NCI-H2107 treated with DMSO at 0.1 percent for 48 hours (cell line): ENCODE measurements at regions not wholly inside any gene's neighbourhood (a gene's known extent, or its start where the extent isn't known, plus 50 kb on each side); places are given as distances from the start of the nearest gene placed in this dataset.
"Not testable (repeated sequence)": the region's sequence is repeated elsewhere in the genome, so short reads cannot be mapped to it uniquely, and the experiment has no call there.

Source experiments
- DNase-seq: peaks from one replicate; lab custom pipeline; 2025; ENCODE audit not compliant: unreplicated experiment; lab: John Stamatoyannopoulos, UW

GRCh38 chr10:55183993-55184392 is 383.0 kb upstream of the PCDH15 start:
- no peak for DNase-seq

DNA sequence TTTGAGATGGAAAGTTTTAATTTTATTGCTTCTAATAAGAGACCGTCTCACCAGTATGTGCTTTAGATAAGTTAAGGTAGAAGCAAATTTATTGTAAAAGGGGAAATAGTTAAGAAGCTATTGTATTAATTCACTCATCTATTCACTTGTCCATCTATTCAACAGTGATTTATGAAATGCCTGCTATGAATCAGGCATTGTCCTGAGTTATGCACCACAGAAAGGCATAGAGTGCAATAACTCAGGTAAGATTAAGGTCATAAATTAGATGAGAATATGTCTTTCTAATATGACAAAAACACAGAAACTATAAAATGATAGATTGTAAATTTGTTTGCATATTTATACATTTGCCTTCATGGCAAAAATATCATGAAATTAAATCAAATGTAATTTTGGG is 379.3 kb upstream of the PCDH15 start:
- DNase-seq: no peak

DNA sequence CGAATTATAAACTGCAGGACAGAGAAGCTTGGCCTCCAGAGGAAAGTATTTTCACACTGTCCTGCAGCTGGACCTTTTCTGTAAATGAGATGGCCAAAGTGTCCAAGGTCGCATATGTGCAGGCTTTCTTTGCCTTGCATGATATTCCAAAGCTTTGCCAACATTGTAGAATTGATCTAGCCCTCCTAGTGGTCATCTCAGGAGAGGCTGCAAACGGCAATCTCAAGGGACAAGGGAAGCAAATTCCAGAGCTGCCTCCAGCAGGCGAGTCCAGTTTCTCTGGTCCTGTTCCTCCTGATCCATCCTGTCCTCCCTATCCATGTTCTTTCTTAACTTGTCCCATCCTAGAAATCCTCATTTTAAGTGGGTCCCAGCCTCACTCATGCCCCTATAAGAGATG is 373.4 kb upstream of the PCDH15 start:
- no peak for DNase-seq

DNA sequence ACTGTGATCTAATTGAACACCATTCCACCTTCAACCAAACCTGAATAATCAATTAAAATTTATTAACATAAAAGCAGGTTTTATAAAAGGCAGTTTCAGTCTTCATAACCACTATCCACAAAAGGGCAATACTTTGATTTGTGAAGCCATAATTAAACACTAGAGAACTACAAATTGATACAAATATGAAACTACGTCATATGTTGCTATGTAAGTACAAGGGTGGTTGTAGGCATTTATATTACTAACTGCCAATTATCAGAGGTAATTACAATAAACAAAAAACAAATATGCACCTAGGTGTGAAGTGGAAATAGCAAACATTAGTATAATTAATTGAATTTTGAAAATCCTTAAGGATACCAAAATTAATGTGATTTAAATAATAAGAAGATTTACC is 368.5 kb upstream of the PCDH15 start:
- DNase-seq: no peak

GRCh38 chr10:55168343-55168742 is 367.3 kb upstream of the PCDH15 start:
- DNase-seq: no peak

GRCh38 chr10:55163388-55163979 is 362.5 kb upstream of the PCDH15 start:
- no peak for DNase-seq

DNA sequence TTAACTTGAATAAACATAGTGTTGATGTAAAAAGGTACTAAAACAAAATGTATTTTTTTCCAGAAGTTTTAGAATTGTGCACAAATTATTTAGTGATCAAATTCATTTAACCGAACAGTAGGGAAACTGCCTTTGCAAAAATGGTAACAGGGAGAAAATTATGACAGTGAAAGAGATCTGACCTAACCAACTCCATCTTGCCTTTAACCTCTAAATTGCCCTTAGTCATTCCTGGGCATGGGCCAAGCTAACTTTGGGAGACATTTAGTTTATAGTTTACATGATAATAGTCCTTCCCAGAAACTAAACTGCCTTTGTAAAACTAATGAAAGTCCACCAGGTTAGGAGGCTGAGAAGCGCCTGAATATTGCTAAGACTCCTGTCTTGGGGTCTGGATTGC is 361.3 kb upstream of the PCDH15 start:
- DNase-seq: not testable (repeated sequence)

GRCh38 chr10:55160655-55161283 is 359.7 kb upstream of the PCDH15 start:
- DNase-seq: no peak

GRCh38 chr10:55158633-55159032 is 357.6 kb upstream of the PCDH15 start:
- no peak for DNase-seq

DNA sequence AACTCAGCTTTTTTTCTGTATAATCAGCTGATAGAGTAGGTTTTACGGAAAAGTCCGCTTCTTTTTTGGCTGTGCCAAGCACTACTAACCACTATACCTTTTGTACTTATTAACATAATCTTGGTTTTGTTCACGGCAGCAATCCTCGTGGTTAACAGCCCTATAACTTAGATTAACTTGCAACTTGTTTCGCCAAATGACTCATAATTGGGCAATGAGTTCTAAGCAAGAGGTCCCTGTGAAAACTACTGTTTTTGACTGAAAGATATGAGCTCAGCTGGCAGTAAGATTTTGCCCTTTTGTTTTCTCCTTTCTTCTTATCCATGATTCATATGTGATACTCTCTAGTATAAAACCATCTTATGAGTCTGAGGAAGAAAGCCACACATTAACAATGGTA is 345.0 kb upstream of the PCDH15 start:
- no peak for DNase-seq

DNA sequence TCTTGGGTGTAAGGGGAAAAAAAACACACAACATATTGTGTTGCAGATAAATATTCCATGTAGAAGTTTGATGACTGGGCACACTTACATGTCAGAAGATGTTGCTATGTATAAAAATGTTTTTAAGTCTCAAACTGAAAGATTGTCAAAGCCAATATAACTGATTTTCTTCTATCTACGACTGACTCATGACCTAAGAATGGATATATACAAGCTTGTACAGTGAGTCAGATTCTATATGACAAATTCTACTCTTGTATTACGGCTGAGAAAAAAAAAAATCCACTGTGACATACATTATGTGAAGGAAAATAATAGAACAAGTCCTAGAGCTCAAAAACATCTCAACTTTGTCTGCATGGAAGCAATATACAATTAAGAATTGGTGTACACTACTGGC is 343.0 kb upstream of the PCDH15 start:
- DNase-seq: no peak

- no peak for DNase-seq
Measured at GRCh38 chr10:55141892-55142291, 340.9 kb upstream of the PCDH15 start.

- no peak for DNase-seq
Measured at GRCh38 chr10:55137063-55137462, 336.0 kb upstream of the PCDH15 start.

DNA sequence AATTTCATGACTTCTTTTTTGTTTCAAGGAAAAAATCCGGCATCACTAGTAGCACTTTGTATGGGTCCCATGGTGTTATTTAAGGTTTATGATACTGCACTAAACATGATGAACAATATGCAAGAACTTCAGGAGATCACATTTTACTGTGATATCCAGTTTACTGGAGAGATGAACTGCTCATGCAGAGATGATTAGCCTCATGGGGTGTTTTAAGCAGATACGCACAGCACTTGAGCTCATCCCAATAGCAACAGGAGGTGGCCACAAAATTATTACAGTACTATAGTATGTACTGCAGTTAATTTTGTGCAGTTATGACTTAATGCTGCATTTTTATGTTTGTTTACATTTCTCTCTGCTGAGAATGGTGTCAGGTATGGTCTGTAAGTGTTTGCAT is 303.7 kb upstream of the PCDH15 start:
- DNase-seq: no peak

GRCh38 chr10:55098452-55098851 is 297.4 kb upstream of the PCDH15 start:
- DNase-seq: no peak

- no peak for DNase-seq
Measured at GRCh38 chr10:55091691-55092328, 290.8 kb upstream of the PCDH15 start.

GRCh38 chr10:55078121-55078520 is 277.1 kb upstream of the PCDH15 start:
- DNase-seq: no peak

- DNase-seq: no peak
Measured at GRCh38 chr10:55065185-55065584, 264.2 kb upstream of the PCDH15 start.

DNA sequence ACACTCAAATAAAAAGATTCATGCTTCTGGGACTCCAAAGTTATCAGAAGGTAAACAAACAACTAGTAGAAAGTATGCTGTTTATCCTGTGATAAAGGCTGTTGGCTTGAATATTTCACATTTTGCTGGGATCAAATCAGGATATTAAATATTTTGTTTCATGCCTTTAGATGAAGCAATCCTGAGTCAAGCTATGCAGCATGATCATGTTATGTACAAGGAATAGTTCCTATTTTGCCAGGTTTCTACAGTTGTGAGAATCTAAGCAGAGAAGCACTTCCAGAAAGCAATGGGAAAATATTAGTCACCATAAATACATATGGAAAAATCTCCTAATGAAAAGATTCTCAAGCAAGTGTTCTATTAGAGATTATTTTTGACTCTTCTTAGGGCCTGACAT is 262.8 kb upstream of the PCDH15 start:
- DNase-seq: no peak

DNA sequence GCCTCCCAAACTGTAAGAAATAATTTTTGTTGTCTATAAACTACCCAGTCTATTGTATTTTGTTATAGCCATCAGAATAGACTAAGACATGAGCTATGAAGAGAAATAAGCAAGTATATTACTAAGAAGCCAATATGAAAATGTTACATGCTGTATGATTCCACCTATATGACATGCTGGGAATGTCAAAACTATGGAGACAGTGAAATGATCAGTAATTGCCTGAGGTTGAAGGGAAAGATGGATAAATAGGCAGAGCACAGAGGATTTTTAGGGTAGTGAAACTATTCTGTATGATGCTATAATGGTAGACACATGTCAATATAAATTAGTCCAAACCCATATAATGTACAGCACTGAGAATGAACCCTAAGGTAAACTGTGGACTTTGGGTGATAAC is 261.3 kb upstream of the PCDH15 start:
- DNase-seq: no peak

DNA sequence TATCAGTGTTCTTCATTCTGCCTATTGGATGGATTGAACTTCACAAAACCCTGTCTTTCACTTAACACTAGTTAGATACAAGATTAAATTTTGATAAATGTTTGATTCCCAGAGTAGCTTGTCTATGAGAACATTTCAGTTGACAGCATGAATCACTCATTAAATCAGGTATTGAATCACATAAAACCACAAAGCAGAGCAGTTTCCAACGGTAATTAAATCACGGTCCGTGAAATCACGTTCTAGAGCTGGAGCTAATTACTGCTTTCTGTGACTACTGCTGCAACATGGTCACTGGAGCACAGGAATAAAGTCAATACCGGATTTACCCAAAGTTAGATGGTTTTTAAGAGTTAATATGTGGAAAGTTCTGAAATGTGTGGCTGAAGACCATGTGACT is 257.8 kb upstream of the PCDH15 start:
- DNase-seq: no peak

DNA sequence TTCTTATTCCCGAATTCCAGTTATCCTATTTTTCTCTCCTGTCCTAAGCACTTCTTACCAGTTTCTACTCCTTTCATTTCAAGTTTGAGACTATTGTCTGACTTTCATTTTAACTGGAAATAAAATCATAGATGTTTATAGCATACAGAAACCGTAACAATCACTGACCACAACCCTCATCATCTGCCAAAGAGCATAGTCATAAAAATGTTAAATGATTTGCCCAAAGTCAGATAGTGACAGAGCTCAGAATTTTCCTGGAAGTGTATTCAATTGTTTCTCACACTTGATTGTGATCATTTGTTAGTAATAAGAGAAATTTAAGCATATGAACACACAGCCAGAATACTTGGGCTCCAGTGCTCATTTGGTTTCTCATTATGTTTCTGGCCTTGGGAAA is 250.5 kb upstream of the PCDH15 start:
- no peak for DNase-seq
